IMR-90 (cell line): ENCODE measurements at regions not wholly inside any gene's neighbourhood (a gene's known extent, or its start where the extent isn't known, plus 50 kb on each side); places are given as distances from the start of the nearest gene placed in this dataset.

Experiments used
- ATAC-seq: fragments of 200-7000 bp; cut with Tn5 transposase; 2 replicates; pipeline ENCODE4 v1.9.1; 2020; ENCODE audit warnings: low read depth, mild to moderate bottlenecking, moderate library complexity
- BruUV-seq: library from RNA; stranded (reverse); fragments of 400-500 nt; replicated peaks from 2 replicates; lab custom pipeline; 2021; lab: Mats Ljungman, UMichigan
- CTCF ChIA-PET: fragments of 300-600 bp; formaldehyde crosslinking; extraction: SDS; loops from one replicate; lab custom pipeline; 2021; ENCODE audit warnings: antibody characterized with exemption; lab: Yijun Ruan, JAX
- POLR2A ChIA-PET: fragments of 300-600 bp; sonication (Branson Sonifier 250); formaldehyde crosslinking; loops from one replicate; lab custom pipeline; 2022; ENCODE audit warnings: antibody characterized with exemption; ENCODE audit not compliant: unreplicated experiment; lab: Charles Lee
- DNase-seq: peaks from one replicate; pipeline ENCODE4 v3.0.0; 2013
- H2AFZ ChIP-seq: replicated peaks from 2 replicates; pipeline ENCODE3; 2013; ENCODE audit warnings: low read length, mild to moderate bottlenecking; ENCODE audit not compliant: poor library complexity
- H2AK5ac ChIP-seq: 2 replicates; pipeline ENCODE4 v1.6.1; 2013; ENCODE audit warnings: low read depth, low read length, inconsistent platforms
- H2AK9ac ChIP-seq: replicated peaks from 2 replicates; pipeline ENCODE3; 2013; ENCODE audit warnings: mild to moderate bottlenecking, low read depth, low read length, moderate library complexity; ENCODE audit not compliant: poor library complexity
- H2BK120ac ChIP-seq: 2 replicates; pipeline ENCODE4 v1.6.1; 2013; ENCODE audit warnings: low read depth, low read length, inconsistent platforms
- H2BK15ac ChIP-seq: 3 replicates; pipeline ENCODE4 v1.6.1; 2013; ENCODE audit warnings: low read depth, low read length, inconsistent platforms
- H2BK20ac ChIP-seq: 2 replicates; pipeline ENCODE4 v1.6.1; 2013; ENCODE audit warnings: low read depth, mild to moderate bottlenecking, inconsistent platforms, low read length, moderate library complexity
- H2BK5ac ChIP-seq: 2 replicates; pipeline ENCODE4 v1.6.1; 2013; ENCODE audit warnings: mild to moderate bottlenecking, low read depth, low read length, inconsistent platforms; ENCODE audit not compliant: poor library complexity, severe bottlenecking
- H3K14ac ChIP-seq: replicated peaks from 2 replicates; pipeline ENCODE4 v1.6.1; 2013; ENCODE audit warnings: low read depth, low read length, inconsistent platforms
- H3K18ac ChIP-seq: 2 replicates; pipeline ENCODE4 v1.6.1; 2013; ENCODE audit warnings: low read depth, low read length, control low read depth
- H3K23ac ChIP-seq: 2 replicates; pipeline ENCODE4 v1.6.1; 2013; ENCODE audit warnings: low read depth, low read length, inconsistent platforms
- H3K27ac ChIP-seq: 2 replicates; pipeline ENCODE4 v1.5.1; 2013; ENCODE audit warnings: mild to moderate bottlenecking, control low read depth, low read length; ENCODE audit not compliant: insufficient read depth
- H3K27me3 ChIP-seq: 2 replicates; pipeline ENCODE4 v1.6.1; 2013; ENCODE audit warnings: low read length; ENCODE audit not compliant: control insufficient read depth, insufficient read depth
- H3K36me3 ChIP-seq: 2 replicates; pipeline ENCODE4 v1.6.1; 2013; ENCODE audit warnings: low read length, mixed read lengths; ENCODE audit not compliant: control insufficient read depth, insufficient read depth
- H3K4ac ChIP-seq: 2 replicates; pipeline ENCODE4 v1.6.1; 2013; ENCODE audit warnings: low read depth, low read length, inconsistent platforms
- H3K4me1 ChIP-seq: 2 replicates; pipeline ENCODE4 v1.6.1; 2013; ENCODE audit warnings: low read length, mixed read lengths; ENCODE audit not compliant: control insufficient read depth, insufficient read depth
- H3K4me2 ChIP-seq: 2 replicates; pipeline ENCODE4 v1.6.1; 2013; ENCODE audit warnings: low read depth, mild to moderate bottlenecking, control low read depth, low read length, moderate library complexity
- H3K4me3 ChIP-seq: 2 replicates; pipeline ENCODE4 v1.5.1; 2013; ENCODE audit warnings: low read depth, mild to moderate bottlenecking, control low read depth, low read length, moderate library complexity; ENCODE audit not compliant: insufficient read depth
- H3K56ac ChIP-seq: 2 replicates; pipeline ENCODE4 v1.6.1; 2013; ENCODE audit warnings: low read length, inconsistent platforms; ENCODE audit not compliant: insufficient read depth; ENCODE audit errors: extremely low read depth
- H3K79me1 ChIP-seq, 2 experiments: 2 replicates each; pipeline ENCODE4 v1.6.1; 2013; ENCODE audit warnings: low read length in 2 of 2, inconsistent platforms in 1 of 2, low read depth in 1 of 2
- H3K9ac ChIP-seq: 2 replicates; pipeline ENCODE4 v1.6.1; 2013; ENCODE audit warnings: low read depth, low read length, control low read depth
- H3K9me1 ChIP-seq: 2 replicates; pipeline ENCODE4 v1.6.1; 2013; ENCODE audit warnings: low read length, inconsistent platforms; ENCODE audit not compliant: insufficient read depth
- H3K9me3 ChIP-seq: 2 replicates; pipeline ENCODE4 v1.6.1; 2013; ENCODE audit warnings: low read length; ENCODE audit not compliant: control insufficient read depth, insufficient read depth
- H4K20me1 ChIP-seq: 2 replicates; pipeline ENCODE4 v1.6.1; 2013; ENCODE audit warnings: low read length, inconsistent platforms; ENCODE audit not compliant: insufficient read depth
- H4K5ac ChIP-seq: 2 replicates; pipeline ENCODE4 v1.6.1; 2013; ENCODE audit warnings: mild to moderate bottlenecking, low read depth, low read length, control low read depth
- H4K8ac ChIP-seq, 2 experiments: 2 replicates each; pipeline ENCODE4 v1.6.1; 2013; ENCODE audit warnings: low read depth in 2 of 2, low read length in 2 of 2, control low read depth in 1 of 2, inconsistent platforms in 1 of 2
- H4K91ac ChIP-seq: 2 replicates; pipeline ENCODE4 v1.6.1; 2013; ENCODE audit warnings: low read depth, low read length, inconsistent platforms; ENCODE audit not compliant: insufficient read depth
- BHLHE40 ChIP-seq: fragments of 150-350 bp; IDR thresholded peaks from 2 replicates; pipeline ENCODE4 v1.6.1; 2016; ENCODE audit warnings: mild to moderate bottlenecking, low read depth, low read length
- CHD1 ChIP-seq: IDR thresholded peaks from 2 replicates; pipeline ENCODE4 v1.6.1; 2012; ENCODE audit warnings: low read depth, low read length, improper control_type of control experiment
- FOS ChIP-seq: fragments of 150-350 bp; IDR thresholded peaks from 2 replicates; pipeline ENCODE4 v1.6.1; 2016; ENCODE audit warnings: low read depth, low read length
- MAFK ChIP-seq: IDR thresholded peaks from 2 replicates; pipeline ENCODE4 v1.6.1; 2012; ENCODE audit warnings: low read depth, low read length, improper control_type of control experiment
- MAZ ChIP-seq: IDR thresholded peaks from 2 replicates; pipeline ENCODE4 v1.6.1; 2012; ENCODE audit warnings: low read depth, mild to moderate bottlenecking, low read length, improper control_type of control experiment, moderate library complexity, borderline replicate concordance
- MXI1 ChIP-seq: IDR thresholded peaks from 2 replicates; pipeline ENCODE4 v1.6.1; 2012; ENCODE audit warnings: low read depth, mild to moderate bottlenecking, low read length, moderate library complexity, borderline replicate concordance
- POLR2A ChIP-seq: IDR thresholded peaks from 2 replicates; pipeline ENCODE4 v1.6.1; 2012; ENCODE audit warnings: mild to moderate bottlenecking, low read depth, low read length
- RAD21 ChIP-seq: IDR thresholded peaks from 2 replicates; pipeline ENCODE4 v1.6.1; 2012; ENCODE audit warnings: low read length, improper control_type of control experiment
- RCOR1 ChIP-seq: IDR thresholded peaks from 2 replicates; pipeline ENCODE4 v1.6.1; 2012; ENCODE audit warnings: mild to moderate bottlenecking, low read length, improper control_type of control experiment; ENCODE audit not compliant: insufficient replicate concordance
- WGBS, 2 experiments: methylation state at CpG; one replicate each; pipeline versions ENCODE4 v1.1.5 to v1.1.7; 2013; ENCODE audit warnings: missing lambda C conversion rate in 2 of 2; ENCODE audit not compliant: insufficient read length in 1 of 2; ENCODE audit errors: extremely low coverage in 2 of 2; 5-methylcytosine and 5-hydroxymethylcytosine counted together
- dilution Hi-C: fragments of 300-500 bp; cut with HindIII; formaldehyde crosslinking; loops from one replicate; pipeline ENCODE4 v1.14.3; 2018; ENCODE audit warnings: low sequenced_read_pairs; ENCODE audit not compliant: unreplicated experiment
- in situ Hi-C: fragments of 300-500 bp; cut with MboI; formaldehyde crosslinking; loops from 3 replicates; pipeline ENCODE4 v1.14.3; 2019; ENCODE audit warnings: low sequenced_read_pairs, inconsistent platforms, mixed read lengths
- intact Hi-C: fragments of 100-400 bp; cut with micrococcal nuclease; formaldehyde crosslinking; loops from 2 replicates; pipeline ENCODE4 v1.10.0; 2022
- TF ChIP-seq, protein P1 (sequence below): fragments of 150-350 bp; IDR thresholded peaks from 2 replicates; pipeline ENCODE4 v1.6.1; 2016; ENCODE audit warnings: low read depth, mild to moderate bottlenecking, low read length, moderate library complexity, borderline replicate concordance

DNA sequence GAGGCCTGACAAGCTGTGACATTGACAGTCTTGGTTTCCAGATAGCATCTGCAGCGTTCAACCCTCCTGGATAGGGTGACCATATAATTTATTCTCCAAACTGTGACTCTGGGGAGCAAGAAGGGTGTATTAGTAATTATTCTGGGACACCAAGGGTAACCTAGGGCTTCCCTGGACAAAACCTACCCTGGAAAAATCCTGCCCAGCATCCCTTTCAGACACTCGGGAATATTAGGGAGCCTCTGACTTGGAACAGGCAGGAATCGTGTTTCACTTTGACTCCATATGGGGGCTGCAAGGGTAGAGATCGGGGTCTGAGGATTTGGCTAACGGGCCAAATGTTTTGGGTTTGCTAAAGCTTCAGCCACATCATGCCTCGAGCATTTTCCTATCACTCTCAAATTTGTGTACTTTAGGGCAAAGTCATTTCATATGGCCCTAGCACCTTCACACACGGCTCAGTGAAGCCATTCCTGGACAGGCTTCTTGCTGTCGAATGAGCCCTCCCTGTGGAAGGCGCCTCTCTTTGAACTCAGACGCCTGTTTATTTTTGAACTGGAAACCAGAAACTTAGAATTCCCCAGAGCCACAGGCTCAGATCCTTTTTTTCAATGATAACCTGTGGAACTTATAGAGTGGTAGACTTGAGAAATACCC lies 129.9 kb downstream of the DDX1 start:
- Histone ChIP-seq H2AFZ (no peak overlapping the region), H3K9ac (no peak overlapping the region), H3K36me3 (no peaks in the 10 kb centered on the region), H3K9me1 (no peaks in the 10 kb centered on the region), H4K8ac (no peak overlapping the region), H3K18ac (no peak overlapping the region), H3K4me3 (no peak overlapping the region), H3K4me2 (no peak overlapping the region), H2BK20ac (no peak overlapping the region), H4K5ac (no peak overlapping the region), H4K91ac (no peak overlapping the region), H3K4me1 (no peaks in the 10 kb centered on the region), H2AK9ac (no peak overlapping the region), H3K56ac (no peak overlapping the region), H2AK5ac (no peak overlapping the region), H3K23ac (no peak overlapping the region), H4K20me1 (no peaks in the 10 kb centered on the region), H2BK15ac (no peak overlapping the region), H3K9me3 (no peaks in the 10 kb centered on the region; the same call in 1 of the 2 replicates), H3K14ac (no peak overlapping the region), H2BK120ac (no peak overlapping the region), H2BK5ac (no peak overlapping the region), H3K27me3 (no peaks in the 10 kb centered on the region), H3K27ac (no peak overlapping the region), H3K79me1 (no peaks in the 10 kb centered on the region), H3K4ac (no peak overlapping the region)
- CTCF ChIA-PET, result no interaction called here
- POLR2A ChIA-PET, result no interaction called here
- dilution Hi-C loops, result no loop called here
- TF ChIP-seq MAFK, result no peak
- no peak for TF ChIP-seq MAZ
- TF ChIP-seq CHD1, result no peak
- TF ChIP-seq FOS, result no peak
- no peak for TF ChIP-seq POLR2A
- no peak for TF ChIP-seq RAD21
- TF ChIP-seq, protein P1, sequence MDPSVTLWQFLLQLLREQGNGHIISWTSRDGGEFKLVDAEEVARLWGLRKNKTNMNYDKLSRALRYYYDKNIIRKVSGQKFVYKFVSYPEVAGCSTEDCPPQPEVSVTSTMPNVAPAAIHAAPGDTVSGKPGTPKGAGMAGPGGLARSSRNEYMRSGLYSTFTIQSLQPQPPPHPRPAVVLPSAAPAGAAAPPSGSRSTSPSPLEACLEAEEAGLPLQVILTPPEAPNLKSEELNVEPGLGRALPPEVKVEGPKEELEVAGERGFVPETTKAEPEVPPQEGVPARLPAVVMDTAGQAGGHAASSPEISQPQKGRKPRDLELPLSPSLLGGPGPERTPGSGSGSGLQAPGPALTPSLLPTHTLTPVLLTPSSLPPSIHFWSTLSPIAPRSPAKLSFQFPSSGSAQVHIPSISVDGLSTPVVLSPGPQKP, result no peak
- TF ChIP-seq MXI1, result no peak
- no peak for TF ChIP-seq BHLHE40
- TF ChIP-seq RCOR1, result no peak
- DNase-seq (no peak), ATAC-seq (no peak)
- WGBS, 2 experiments, result no CpG with 5 or more reads among the region's 10 CpGs
- intact Hi-C loops, result no loop called here
- in situ Hi-C loops, result no loop called here
- BruUV-seq, result no TSS peak
